Osteoblast (primary cell): ENCODE measurements at regions not wholly inside any gene's neighbourhood (a gene's known extent, or its start where the extent isn't known, plus 50 kb on each side); places are given as distances from the start of the nearest gene placed in this dataset.

Experiments
- DNase-seq: peaks from one replicate; pipeline ENCODE4 v3.0.0; 2011; ENCODE audit warnings: low spot score, mixed read lengths; ENCODE audit not compliant: insufficient read length; ENCODE audit errors: missing footprints
- H2AFZ ChIP-seq: 2 replicates; pipeline ENCODE4 v1.6.0; 2011; ENCODE audit warnings: mild to moderate bottlenecking, low read length
- H3K27ac ChIP-seq: 2 replicates; pipeline ENCODE4 v1.5.1; 2011; ENCODE audit warnings: mild to moderate bottlenecking, low read depth, low read length, moderate library complexity
- H3K27me3 ChIP-seq: 2 replicates; pipeline ENCODE4 v1.6.0; 2012; ENCODE audit warnings: mild to moderate bottlenecking, control low read depth, inconsistent platforms, low read length, moderate library complexity; ENCODE audit not compliant: insufficient read depth
- H3K36me3 ChIP-seq: 2 replicates; pipeline ENCODE4 v1.5.1; 2011; ENCODE audit warnings: mild to moderate bottlenecking, low read length, control low read depth, moderate library complexity; ENCODE audit not compliant: insufficient read depth
- H3K4me1 ChIP-seq: 2 replicates; pipeline ENCODE4 v1.5.1; 2011; ENCODE audit warnings: mild to moderate bottlenecking, low read length, control low read depth, moderate library complexity; ENCODE audit not compliant: insufficient read depth
- H3K4me2 ChIP-seq: 2 replicates; pipeline ENCODE4 v1.6.0; 2011; ENCODE audit warnings: mild to moderate bottlenecking, low read length; ENCODE audit not compliant: insufficient read depth
- H3K4me3 ChIP-seq: fragments of 200-600 bp; sonication (generic); 3 replicates; pipeline ENCODE4 v1.5.1; 2012; ENCODE audit warnings: mild to moderate bottlenecking, low read length, inconsistent platforms; ENCODE audit not compliant: insufficient read depth
- H3K79me2 ChIP-seq: 2 replicates; pipeline ENCODE4 v1.6.0; 2012; ENCODE audit warnings: mild to moderate bottlenecking, low read length, control low read depth, inconsistent platforms; ENCODE audit not compliant: insufficient read depth
- H3K9me3 ChIP-seq: 2 replicates; pipeline ENCODE4 v1.5.1; 2011; ENCODE audit warnings: low read depth, low read length, control low read depth
- H4K20me1 ChIP-seq: 2 replicates; pipeline ENCODE4 v1.6.0; 2012; ENCODE audit warnings: mild to moderate bottlenecking, low read length, control low read depth; ENCODE audit not compliant: insufficient read depth
- CTCF ChIP-seq: IDR thresholded peaks from 2 replicates; pipeline ENCODE4 v1.5.1; 2011; ENCODE audit warnings: mild to moderate bottlenecking, low read depth, low read length, moderate library complexity; ENCODE audit errors: extremely low read depth

- no peak overlapping the region for H2AFZ ChIP-seq
- peak; percentile 30 for DNase-seq
- H3K27ac ChIP-seq: no peak overlapping the region
- H3K4me2 ChIP-seq: no peak overlapping the region
- H3K36me3 ChIP-seq: no peaks in the 10 kb centered on the region
- H4K20me1 ChIP-seq: no peaks in the 10 kb centered on the region
- H3K27me3 ChIP-seq: no peaks in the 10 kb centered on the region
- no peaks in the 10 kb centered on the region for H3K9me3 ChIP-seq
- H3K79me2 ChIP-seq: no peaks in the 10 kb centered on the region
- TF ChIP-seq CTCF: no peak
- no peaks in the 10 kb centered on the region for H3K4me1 ChIP-seq
- H3K4me3 ChIP-seq: no peak overlapping the region
Measured at GRCh38 chr2:136383167-136383566, 265.2 kb upstream of the CXCR4 start.

GRCh38 chr2:136381722-136382633 is 264.0 kb upstream of the CXCR4 start:
- Histone ChIP-seq H3K27ac (no peak overlapping the region), H3K9me3 (no peaks in the 10 kb centered on the region), H3K79me2 (no peaks in the 10 kb centered on the region), H4K20me1 (no peaks in the 10 kb centered on the region), H3K4me2 (no peak overlapping the region), H3K4me3 (no peak overlapping the region), H3K36me3 (no peaks in the 10 kb centered on the region), H2AFZ (no peak overlapping the region), H3K27me3 (no peaks in the 10 kb centered on the region), H3K4me1 (no peaks in the 10 kb centered on the region)
- TF ChIP-seq CTCF: no peak
- peak; percentile 5 for DNase-seq

- no peak overlapping the region for H2AFZ ChIP-seq
- no peak overlapping the region for H3K27ac ChIP-seq
- no peaks in the 10 kb centered on the region for H3K79me2 ChIP-seq
Measured at GRCh38 chr2:136381245-136381644, 263.3 kb upstream of the CXCR4 start.

More at GRCh38 chr2:136381245-136381644, 263.3 kb upstream of the CXCR4 start:
- H3K4me3 ChIP-seq: no peak overlapping the region
- H3K4me1 ChIP-seq: no peaks in the 10 kb centered on the region
- no peak overlapping the region for H3K4me2 ChIP-seq
- H3K27me3 ChIP-seq: no peaks in the 10 kb centered on the region
- no peaks in the 10 kb centered on the region for H4K20me1 ChIP-seq
- no peaks in the 10 kb centered on the region for H3K36me3 ChIP-seq
- no peak for DNase-seq
- TF ChIP-seq CTCF: no peak
- H3K9me3 ChIP-seq: no peaks in the 10 kb centered on the region
